GM12892 (cell line): ENCODE measurements at regions not wholly inside any gene's neighbourhood (a gene's known extent, or its start where the extent isn't known, plus 50 kb on each side); places are given as distances from the start of the nearest gene placed in this dataset.

Experiments
- POLR2A ChIP-seq: IDR thresholded peaks from 2 replicates; pipeline ENCODE4 v1.6.1; 2011; ENCODE audit warnings: low read depth, low read length, control low read depth
- POLR2AphosphoS5 ChIP-seq: IDR thresholded peaks from 2 replicates; pipeline ENCODE4 v1.6.1; 2011; ENCODE audit warnings: low read depth, low read length, control low read depth
- TAF1 ChIP-seq: IDR thresholded peaks from 2 replicates; pipeline ENCODE4 v1.6.1; 2011; ENCODE audit warnings: low read depth, mild to moderate bottlenecking, control low read depth, low read length, borderline replicate concordance

DNA sequence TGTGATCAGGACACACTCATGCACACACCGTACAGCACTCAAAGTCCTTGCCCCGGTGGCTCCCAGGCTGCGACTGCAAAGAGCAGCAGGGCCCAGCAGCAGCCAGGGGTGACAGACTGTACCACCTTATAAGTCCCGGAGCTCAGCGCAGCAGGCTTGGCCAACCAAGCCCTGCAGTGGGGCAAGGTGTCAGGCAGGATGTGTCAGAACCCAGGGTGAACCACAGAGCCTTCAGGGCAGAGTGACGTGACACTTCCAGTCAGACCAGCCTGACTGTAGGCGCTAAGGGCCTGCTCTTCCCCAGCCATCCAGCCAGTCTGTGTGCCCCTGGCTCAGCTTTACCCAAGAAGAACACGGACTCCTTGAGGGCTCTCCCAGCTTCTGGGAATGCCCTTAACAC is 204.1 kb downstream of the COPRS start:
- TF ChIP-seq POLR2AphosphoS5, result no peak
- TF ChIP-seq POLR2A, result no peak
- no peak for TF ChIP-seq TAF1
